Stomach smooth muscle (tissue), 2 donors: ENCODE measurements at regions not wholly inside any gene's neighbourhood (a gene's known extent, or its start where the extent isn't known, plus 50 kb on each side); places are given as distances from the start of the nearest gene placed in this dataset.

Experiments
- H3K27ac ChIP-seq: one replicate; pipeline ENCODE4 v1.7.0; 2013; ENCODE audit warnings: mild to moderate bottlenecking, low read length, inconsistent platforms
- H3K27me3 ChIP-seq, 2 donors: one replicate each; pipeline ENCODE4 v1.7.0; 2013; ENCODE audit warnings: low read length in 2 of 2; ENCODE audit not compliant: insufficient read depth in 2 of 2, control insufficient read depth in 1 of 2
- H3K36me3 ChIP-seq, 2 donors: one replicate each; pipeline ENCODE4 v1.7.0; 2013; ENCODE audit warnings: low read length in 2 of 2; ENCODE audit not compliant: control insufficient read depth in 2 of 2, insufficient read depth in 2 of 2
- H3K4me1 ChIP-seq: one replicate; pipeline ENCODE4 v1.7.0; 2013; ENCODE audit warnings: low read length; ENCODE audit not compliant: control insufficient read depth, insufficient read depth
- H3K4me3 ChIP-seq, 2 donors: one replicate each; pipeline ENCODE4 v1.7.0; 2013; ENCODE audit warnings: low read length in 2 of 2
- H3K9ac ChIP-seq, 2 donors: one replicate each; pipeline ENCODE4 v1.7.0; 2013; ENCODE audit warnings: low read length in 2 of 2, mild to moderate bottlenecking in 1 of 2
- H3K9me3 ChIP-seq, 2 donors: one replicate each; pipeline ENCODE4 v1.7.0; 2013; ENCODE audit warnings: low read length in 2 of 2; ENCODE audit not compliant: control insufficient read depth in 2 of 2
- donor health status: healthy.
- donor health status: Pancreatic carcinoma.

GRCh38 chr6:51495096-51495495 is 592.3 kb downstream of the PKHD1 start:
- Histone ChIP-seq H3K4me1 (no peaks in the 10 kb centered on the region), H3K9ac (no peak overlapping the region), H3K27ac (no peak overlapping the region), H3K4me3 (no peak overlapping the region), H3K36me3 (no peaks in the 10 kb centered on the region), H3K9me3 (no peaks in the 10 kb centered on the region), H3K27me3 (no peaks in the 10 kb centered on the region)

DNA sequence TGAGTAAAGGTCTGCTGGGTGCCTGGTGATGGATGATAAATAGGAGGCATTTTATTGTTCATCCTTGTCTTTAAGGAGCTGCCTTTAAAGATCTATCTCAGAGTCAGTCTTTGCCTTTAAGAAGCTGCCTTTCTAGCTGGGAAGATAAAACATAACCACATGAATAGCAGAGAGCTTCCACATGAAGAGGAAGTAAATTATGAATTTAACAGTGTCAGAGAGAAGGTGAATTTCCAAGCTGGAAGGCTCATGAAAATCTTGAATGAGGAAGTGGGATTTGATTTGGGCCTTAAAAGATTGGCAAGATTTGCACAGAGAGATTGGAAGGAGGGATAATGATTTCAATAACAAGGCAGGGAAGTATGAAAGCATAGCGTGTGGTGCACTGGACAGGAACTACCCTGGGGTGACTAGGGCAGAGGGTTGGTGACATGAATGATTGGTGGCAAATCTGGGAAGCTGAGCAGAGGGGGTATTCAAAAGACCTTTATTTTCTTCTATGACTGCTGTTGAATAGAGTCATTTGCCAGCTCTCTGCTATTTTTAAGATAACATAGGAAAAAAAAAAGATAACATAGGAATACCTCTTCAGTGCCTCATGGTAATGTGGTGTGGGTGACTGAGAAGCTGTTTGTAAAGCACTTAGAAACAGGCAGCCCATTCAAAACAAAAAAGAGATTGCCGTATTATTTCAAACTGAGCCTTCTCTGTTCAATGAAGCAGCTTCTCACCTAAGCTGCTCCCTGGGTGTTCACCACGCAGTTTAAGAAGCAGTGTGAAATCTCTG is 591.6 kb downstream of the PKHD1 start:
- H3K4me3 ChIP-seq: no peak overlapping the region

GRCh38 chr6:51502996-51503395 is 584.4 kb downstream of the PKHD1 start:
- H3K9me3 ChIP-seq: no peaks in the 10 kb centered on the region
- no peaks in the 10 kb centered on the region for H3K36me3 ChIP-seq
- H3K4me3 ChIP-seq: no peak overlapping the region
- no peaks in the 10 kb centered on the region for H3K4me1 ChIP-seq
- H3K27ac ChIP-seq: no peak overlapping the region
- H3K27me3 ChIP-seq: no peaks in the 10 kb centered on the region
- H3K9ac ChIP-seq: no peak overlapping the region

More for the DNA sequence above, 591.6 kb downstream of the PKHD1 start:
- Histone ChIP-seq H3K36me3 (no peaks in the 10 kb centered on the region), H3K27me3 (no peaks in the 10 kb centered on the region), H3K9me3 (no peaks in the 10 kb centered on the region), H3K27ac (no peak overlapping the region), H3K9ac (no peak overlapping the region), H3K4me1 (no peaks in the 10 kb centered on the region)

DNA sequence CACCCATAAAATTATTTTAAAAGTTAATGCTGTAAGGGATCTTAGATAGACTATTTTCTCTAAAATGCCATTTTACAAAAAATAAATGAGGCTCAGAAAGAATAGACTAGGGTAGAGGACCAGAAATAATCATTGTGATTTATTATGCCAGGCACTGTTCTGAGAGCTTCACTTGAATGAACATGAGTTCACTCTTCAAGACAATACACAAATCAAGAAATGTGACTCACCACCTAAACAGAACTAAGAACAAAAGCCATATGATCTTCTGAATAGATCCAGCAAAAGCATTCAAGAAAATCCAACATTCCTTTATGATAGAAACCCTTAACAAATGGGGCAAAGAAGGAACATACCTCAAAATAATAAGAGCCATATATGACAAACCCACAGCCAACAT is 582.0 kb downstream of the PKHD1 start:
- Histone ChIP-seq H3K9me3 (no peaks in the 10 kb centered on the region), H3K27ac (no peak overlapping the region), H3K27me3 (no peaks in the 10 kb centered on the region)

GRCh38 chr6:51509597-51509996 is 577.8 kb downstream of the PKHD1 start:
- no peaks in the 10 kb centered on the region for H3K9me3 ChIP-seq
- no peak overlapping the region for H3K9ac ChIP-seq
- H3K4me1 ChIP-seq: no peaks in the 10 kb centered on the region
- H3K36me3 ChIP-seq: no peaks in the 10 kb centered on the region
- H3K27me3 ChIP-seq: no peaks in the 10 kb centered on the region
- no peak overlapping the region for H3K4me3 ChIP-seq
- H3K27ac ChIP-seq: no peak overlapping the region

More for the DNA sequence above, 582.0 kb downstream of the PKHD1 start:
- H3K4me3 ChIP-seq: no peak overlapping the region
- no peaks in the 10 kb centered on the region for H3K4me1 ChIP-seq
- no peak overlapping the region for H3K9ac ChIP-seq
- H3K36me3 ChIP-seq: no peaks in the 10 kb centered on the region

DNA sequence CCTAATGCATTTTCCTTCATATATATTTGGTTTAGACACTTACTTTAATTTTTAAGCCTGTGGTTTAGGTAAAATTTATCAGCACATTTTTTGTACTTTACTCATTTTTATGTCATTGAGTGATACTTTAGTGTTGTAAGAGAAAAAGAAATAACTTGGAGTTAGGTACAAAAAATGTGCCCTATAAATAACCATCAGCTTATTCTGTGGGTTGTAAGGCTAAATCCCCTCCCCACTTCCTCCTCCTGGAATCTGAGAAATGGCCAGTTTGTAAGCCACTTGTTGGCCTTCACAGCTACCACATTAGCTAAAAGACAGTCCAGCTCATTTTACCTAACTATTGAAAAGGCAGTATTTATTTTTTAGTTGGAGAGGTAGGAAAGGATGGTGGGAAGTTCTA is 576.3 kb downstream of the PKHD1 start:
- Histone ChIP-seq H3K4me3 (no peak overlapping the region), H3K9ac (no peak overlapping the region), H3K4me1 (no peaks in the 10 kb centered on the region), H3K27me3 (no peaks in the 10 kb centered on the region), H3K9me3 (no peaks in the 10 kb centered on the region), H3K27ac (no peak overlapping the region), H3K36me3 (no peaks in the 10 kb centered on the region)

GRCh38 chr6:51513891-51514747 is 573.3 kb downstream of the PKHD1 start:
- no peaks in the 10 kb centered on the region for H3K36me3 ChIP-seq
- H3K9me3 ChIP-seq: no peaks in the 10 kb centered on the region
- no peak overlapping the region for H3K9ac ChIP-seq
- H3K4me3 ChIP-seq: no peak overlapping the region
- no peaks in the 10 kb centered on the region for H3K4me1 ChIP-seq
- H3K27ac ChIP-seq: no peak overlapping the region
- no peaks in the 10 kb centered on the region for H3K27me3 ChIP-seq

GRCh38 chr6:51514748-51515402 is 572.5 kb downstream of the PKHD1 start:
- Histone ChIP-seq H3K9me3 (no peaks in the 10 kb centered on the region), H3K27me3 (no peaks in the 10 kb centered on the region), H3K36me3 (no peaks in the 10 kb centered on the region), H3K4me1 (no peaks in the 10 kb centered on the region), H3K9ac (no peak overlapping the region), H3K27ac (no peak overlapping the region), H3K4me3 (no peak overlapping the region)

DNA sequence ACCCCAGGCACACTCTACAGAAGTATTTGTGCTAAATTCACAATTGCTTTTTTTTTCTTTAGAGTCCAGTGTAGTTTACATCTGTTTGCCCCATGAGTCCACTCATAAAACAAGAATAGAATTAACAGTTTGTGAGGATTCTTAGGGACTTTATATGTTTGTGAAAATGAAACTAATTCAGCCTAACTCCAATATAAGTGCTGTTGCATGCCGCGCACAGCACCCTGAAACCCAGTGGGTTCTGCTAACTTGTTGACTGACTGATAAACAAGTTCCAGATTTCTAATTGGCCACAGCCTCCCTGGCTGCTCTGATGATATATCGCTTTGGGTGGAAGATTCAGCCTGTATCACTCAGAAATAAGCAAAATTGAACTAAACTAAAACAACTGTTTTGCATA is 561.4 kb downstream of the PKHD1 start:
- H3K27me3 ChIP-seq: no peaks in the 10 kb centered on the region
- no peaks in the 10 kb centered on the region for H3K36me3 ChIP-seq
- no peaks in the 10 kb centered on the region for H3K9me3 ChIP-seq
- H3K27ac ChIP-seq: no peak overlapping the region
- no peaks in the 10 kb centered on the region for H3K4me1 ChIP-seq
- no peak overlapping the region for H3K9ac ChIP-seq
- no peak overlapping the region for H3K4me3 ChIP-seq

DNA sequence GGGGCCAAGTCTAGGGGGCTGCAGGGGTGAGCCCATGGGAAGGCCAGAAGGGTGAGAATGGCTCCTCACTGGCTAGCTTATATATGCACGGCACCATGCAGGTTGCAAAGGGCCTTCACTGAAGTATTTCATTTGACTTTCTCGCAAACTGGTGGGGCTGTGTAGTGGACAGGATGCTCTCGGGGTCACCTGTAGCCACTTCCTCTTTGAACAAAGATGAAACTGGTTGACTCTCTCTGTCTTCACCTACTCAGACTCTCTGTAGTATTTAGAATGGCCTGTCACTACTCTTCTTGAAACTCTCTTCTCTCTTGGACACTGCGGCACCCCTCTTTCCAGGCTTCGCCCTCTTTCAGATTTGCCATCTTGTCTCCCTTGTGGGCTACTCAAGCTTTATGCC is 560.5 kb downstream of the PKHD1 start:
- Histone ChIP-seq H3K36me3 (no peaks in the 10 kb centered on the region), H3K9ac (no peak overlapping the region), H3K4me1 (no peaks in the 10 kb centered on the region), H3K27ac (no peak overlapping the region), H3K4me3 (no peak overlapping the region), H3K9me3 (no peaks in the 10 kb centered on the region), H3K27me3 (no peaks in the 10 kb centered on the region)
